Stomach (tissue), 4 donors: ENCODE measurements at regions not wholly inside any gene's neighbourhood (a gene's known extent, or its start where the extent isn't known, plus 50 kb on each side); places are given as distances from the start of the nearest gene placed in this dataset.

Experiments
- CTCF ChIP-seq, 7 experiments: fragments of 450-650 bp in 4 of 7; fragments of 200-600 bp in 3 of 7; sonication (generic) in 3 of 7; IDR thresholded peaks; one replicate each; pipeline ENCODE4 v1.5.1; 2016 to 2019; ENCODE audit warnings: antibody characterized with exemption in 7 of 7, control low read depth in 2 of 7, mild to moderate bottlenecking in 1 of 7
- POLR2A ChIP-seq, 4 donors: fragments of 450-650 bp; IDR thresholded peaks; one replicate each; pipeline ENCODE4 v1.6.1; 2016; ENCODE audit warnings: antibody characterized with exemption in 4 of 4, control low read depth in 2 of 4, mild to moderate bottlenecking in 1 of 4, moderate library complexity in 1 of 4

DNA sequence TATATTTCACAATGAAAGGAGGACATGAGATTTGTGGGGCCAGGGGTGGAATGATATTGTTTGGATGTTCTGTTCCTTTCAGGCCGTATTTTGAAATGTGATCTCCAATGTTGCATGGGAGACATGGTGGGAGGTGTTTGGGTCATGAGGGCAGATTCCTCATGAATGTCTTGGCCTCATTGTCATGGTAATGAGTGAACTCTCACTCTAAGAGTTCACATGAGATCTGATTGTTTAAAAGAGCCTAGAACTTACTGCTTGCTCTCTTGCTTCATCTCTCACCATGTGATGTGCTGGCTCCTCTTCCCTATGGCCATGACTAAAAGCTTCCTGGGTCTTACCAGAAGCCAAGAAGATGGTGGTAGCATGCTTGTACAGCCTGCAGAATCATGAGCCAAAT lies 1183.0 kb downstream of the TECRL start:
- TF ChIP-seq POLR2A (IDR thresholded peaks at IDR 0.05), result no peak
- TF ChIP-seq CTCF (IDR thresholded peaks at IDR 0.05), result no peak
